ENCODE measurements at regions not wholly inside any gene's neighbourhood (a gene's known extent, or its start where the extent isn't known, plus 50 kb on each side); places are given as distances from the start of the nearest gene placed in this dataset.

DNA sequence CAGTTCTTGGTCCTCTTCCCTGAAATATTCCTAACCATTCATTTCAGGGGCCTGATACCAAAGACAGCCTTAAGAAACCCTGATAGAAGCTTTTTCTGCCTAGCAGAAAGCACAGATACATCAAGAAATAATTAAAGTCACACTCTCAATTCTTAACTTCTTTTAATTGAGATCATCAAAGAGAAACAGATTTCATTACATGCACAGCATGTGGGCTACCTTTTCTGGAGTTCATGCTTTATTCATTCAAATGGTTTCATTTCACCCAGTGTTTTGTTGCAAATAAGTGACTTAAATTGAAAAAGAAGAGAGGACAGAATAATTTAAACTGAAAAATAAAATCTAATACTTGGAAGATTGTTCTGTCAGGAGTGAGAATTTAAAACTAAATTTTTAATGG lies 192.6 kb upstream of the GGTLC1 start:
- Histone ChIP-seq H3K4me3 (ENCODE audit: insufficient read depth, low read depth, low read length, poor library complexity, severe bottlenecking) (no peak overlapping the region), H3K27me3 (replicated peaks; ENCODE audit: control insufficient read depth, insufficient read depth, low read length, poor library complexity, severe bottlenecking) (no peaks in the 10 kb centered on the region), H3K27ac (ENCODE audit: insufficient read depth, low read length, poor library complexity, severe bottlenecking) (no peak overlapping the region), H3K9me3 (ENCODE audit: control insufficient read depth, low read length) (no peaks in the 10 kb centered on the region), H3K4me1 (ENCODE audit: control insufficient read depth, insufficient read depth, low read length, poor library complexity, severe bottlenecking) (no peaks in the 10 kb centered on the region), H3K36me3 (ENCODE audit: control insufficient read depth, insufficient read depth, low read length) (no peaks in the 10 kb centered on the region)
- no peak for DNase-seq

DNA sequence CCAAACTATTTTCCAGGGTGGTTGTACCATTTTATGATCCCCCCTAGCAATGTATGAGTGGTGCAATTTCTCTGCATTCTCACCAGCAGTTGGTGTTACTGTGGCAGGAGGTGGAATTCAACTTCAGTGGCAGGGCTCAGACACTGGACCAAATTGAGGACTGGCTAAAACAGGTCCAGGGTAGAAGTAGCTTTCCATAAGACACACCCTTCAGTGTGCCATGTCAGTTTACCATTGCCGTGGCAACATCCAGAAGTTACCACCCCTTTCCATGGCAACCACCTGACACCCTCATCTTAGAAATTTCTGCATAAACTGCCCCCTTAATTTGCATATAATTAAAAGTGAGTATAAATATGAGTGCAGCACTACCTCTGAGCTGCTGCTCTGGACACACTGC lies 180.7 kb upstream of the GGTLC1 start:
- Histone ChIP-seq H3K4me1 (ENCODE audit: control insufficient read depth, insufficient read depth, low read length, poor library complexity, severe bottlenecking) (no peaks in the 10 kb centered on the region), H3K27ac (ENCODE audit: insufficient read depth, low read length, poor library complexity, severe bottlenecking) (no peak overlapping the region), H3K27me3 (replicated peaks; ENCODE audit: control insufficient read depth, insufficient read depth, low read length, poor library complexity, severe bottlenecking) (no peaks in the 10 kb centered on the region), H3K4me3 (ENCODE audit: insufficient read depth, low read depth, low read length, poor library complexity, severe bottlenecking) (no peak overlapping the region), H3K9me3 (ENCODE audit: control insufficient read depth, low read length) (no peaks in the 10 kb centered on the region), H3K36me3 (ENCODE audit: control insufficient read depth, insufficient read depth, low read length) (no peaks in the 10 kb centered on the region)
- DNase-seq: no peak

DNA sequence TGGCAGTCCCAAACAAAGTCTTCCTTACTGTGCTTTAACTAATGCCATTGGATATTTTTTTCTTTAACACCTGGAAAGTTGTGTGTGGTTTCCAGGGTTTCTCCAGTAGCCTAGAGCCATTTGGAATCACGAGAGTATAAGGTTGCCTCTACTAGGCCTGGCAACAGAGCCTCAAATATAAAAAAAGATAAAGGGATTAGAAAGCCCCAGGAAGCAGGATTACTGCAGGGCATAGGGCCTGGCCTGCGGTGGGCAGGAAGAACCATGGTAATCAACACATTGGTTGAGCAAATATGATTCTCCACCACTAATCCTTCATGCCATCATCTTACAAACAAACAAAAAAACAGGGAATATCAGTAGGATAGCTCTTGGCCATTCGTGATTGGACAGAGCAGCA lies 177.8 kb upstream of the GGTLC1 start:
- no peak for DNase-seq
- no peaks in the 10 kb centered on the region for H3K9me3 ChIP-seq (ENCODE audit: control insufficient read depth, low read length)
- no peaks in the 10 kb centered on the region for H3K27me3 ChIP-seq (replicated peaks; ENCODE audit: control insufficient read depth, insufficient read depth, low read length, poor library complexity, severe bottlenecking)
- H3K36me3 ChIP-seq (ENCODE audit: control insufficient read depth, insufficient read depth, low read length): no peaks in the 10 kb centered on the region
- H3K4me3 ChIP-seq (ENCODE audit: insufficient read depth, low read depth, low read length, poor library complexity, severe bottlenecking): no peak overlapping the region
- H3K4me1 ChIP-seq (ENCODE audit: control insufficient read depth, insufficient read depth, low read length, poor library complexity, severe bottlenecking): no peaks in the 10 kb centered on the region
- H3K27ac ChIP-seq (ENCODE audit: insufficient read depth, low read length, poor library complexity, severe bottlenecking): no peak overlapping the region

DNA sequence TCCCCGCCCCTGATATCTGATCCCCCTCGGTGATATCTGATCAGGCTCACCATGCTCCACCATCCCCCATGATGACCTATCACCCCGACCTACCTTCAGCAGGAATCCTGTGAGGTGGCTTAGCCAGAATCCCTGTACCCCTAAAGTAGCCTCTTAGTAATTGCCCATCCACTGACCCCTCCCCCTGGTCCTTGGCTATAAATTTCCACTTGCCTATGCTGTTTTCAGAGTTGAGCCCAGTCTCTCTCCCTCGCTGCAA lies 177.5 kb upstream of the GGTLC1 start:
- H3K36me3 ChIP-seq (ENCODE audit: control insufficient read depth, insufficient read depth, low read length): no peaks in the 10 kb centered on the region
- no peaks in the 10 kb centered on the region for H3K4me1 ChIP-seq (ENCODE audit: control insufficient read depth, insufficient read depth, low read length, poor library complexity, severe bottlenecking)
- no peak for DNase-seq
- H3K9me3 ChIP-seq (ENCODE audit: control insufficient read depth, low read length): no peaks in the 10 kb centered on the region
- no peak overlapping the region for H3K27ac ChIP-seq (ENCODE audit: insufficient read depth, low read length, poor library complexity, severe bottlenecking)
- H3K27me3 ChIP-seq (replicated peaks; ENCODE audit: control insufficient read depth, insufficient read depth, low read length, poor library complexity, severe bottlenecking): no peaks in the 10 kb centered on the region
- H3K4me3 ChIP-seq (ENCODE audit: insufficient read depth, low read depth, low read length, poor library complexity, severe bottlenecking): no peak overlapping the region

DNA sequence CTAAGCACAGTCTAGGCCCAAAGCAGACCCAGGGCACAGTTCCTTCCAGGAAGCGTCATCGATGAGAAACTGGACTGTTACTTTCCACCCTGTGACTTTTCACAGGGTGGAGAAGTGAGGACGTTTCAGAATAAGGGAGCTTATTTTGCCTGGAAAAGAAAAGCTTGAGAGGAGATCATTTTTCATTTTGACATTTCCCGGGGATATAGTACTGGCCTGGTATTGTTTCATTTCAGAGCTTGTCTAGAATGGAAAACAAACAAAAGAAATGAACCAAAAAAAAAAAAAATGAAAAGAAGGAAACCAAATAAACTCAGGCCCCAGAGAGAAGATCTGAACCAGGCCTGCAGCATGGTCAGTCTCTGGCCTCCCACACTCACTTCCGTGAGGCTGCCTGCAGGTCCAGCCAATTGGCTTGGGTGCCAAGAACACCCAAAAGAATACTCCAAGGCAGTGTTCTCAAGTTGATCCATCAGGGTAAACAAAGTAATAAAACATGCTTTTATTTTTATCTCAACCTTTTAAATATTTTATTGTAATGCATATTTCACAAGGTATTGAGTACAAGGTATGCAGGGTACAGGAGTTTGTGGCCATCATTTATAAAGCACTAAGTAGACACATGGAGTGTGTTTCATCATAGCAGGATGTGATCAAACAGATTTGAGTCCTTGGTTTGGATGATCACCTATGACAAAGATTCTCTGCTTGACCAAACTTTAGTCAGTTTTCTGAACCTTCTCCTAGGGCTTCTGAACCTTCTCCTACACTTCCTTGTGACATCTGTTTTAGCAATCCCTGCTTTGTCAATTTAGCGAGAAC lies 176.9 kb upstream of the GGTLC1 start:
- H3K36me3 ChIP-seq (ENCODE audit: control insufficient read depth, insufficient read depth, low read length): no peaks in the 10 kb centered on the region
- H3K27me3 ChIP-seq (replicated peaks; ENCODE audit: control insufficient read depth, insufficient read depth, low read length, poor library complexity, severe bottlenecking): no peaks in the 10 kb centered on the region
- DNase-seq: no peak
- H3K4me1 ChIP-seq (ENCODE audit: control insufficient read depth, insufficient read depth, low read length, poor library complexity, severe bottlenecking): no peaks in the 10 kb centered on the region
- no peak overlapping the region for H3K4me3 ChIP-seq (ENCODE audit: insufficient read depth, low read depth, low read length, poor library complexity, severe bottlenecking)
- H3K27ac ChIP-seq (ENCODE audit: insufficient read depth, low read length, poor library complexity, severe bottlenecking): no peak overlapping the region
- no peaks in the 10 kb centered on the region for H3K9me3 ChIP-seq (ENCODE audit: control insufficient read depth, low read length)

DNA sequence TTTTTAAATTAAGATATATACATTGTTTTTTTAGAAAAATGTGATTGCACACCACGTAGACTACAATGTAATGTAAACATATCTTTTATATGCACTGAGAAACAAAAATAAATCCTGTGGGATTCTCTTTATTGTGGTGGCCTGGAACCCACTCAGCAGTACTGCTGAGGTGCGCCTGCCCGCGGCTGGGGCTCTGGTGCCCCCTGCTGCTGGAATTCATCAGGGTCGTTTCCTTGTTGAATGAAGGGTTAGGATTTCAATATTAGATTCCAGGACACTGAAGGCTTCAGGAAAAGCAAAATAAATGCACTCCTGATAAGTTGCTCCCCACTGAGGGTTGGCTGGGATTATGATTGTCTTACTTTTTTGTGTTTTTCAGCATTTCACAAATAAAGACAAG lies 175.8 kb upstream of the GGTLC1 start:
- H3K27me3 ChIP-seq (replicated peaks; ENCODE audit: control insufficient read depth, insufficient read depth, low read length, poor library complexity, severe bottlenecking): no peaks in the 10 kb centered on the region
- no peak for DNase-seq
- H3K36me3 ChIP-seq (ENCODE audit: control insufficient read depth, insufficient read depth, low read length): no peaks in the 10 kb centered on the region
- no peak overlapping the region for H3K27ac ChIP-seq (ENCODE audit: insufficient read depth, low read length, poor library complexity, severe bottlenecking)
- no peaks in the 10 kb centered on the region for H3K9me3 ChIP-seq (ENCODE audit: control insufficient read depth, low read length)
- no peak overlapping the region for H3K4me3 ChIP-seq (ENCODE audit: insufficient read depth, low read depth, low read length, poor library complexity, severe bottlenecking)
- no peaks in the 10 kb centered on the region for H3K4me1 ChIP-seq (ENCODE audit: control insufficient read depth, insufficient read depth, low read length, poor library complexity, severe bottlenecking)

DNA sequence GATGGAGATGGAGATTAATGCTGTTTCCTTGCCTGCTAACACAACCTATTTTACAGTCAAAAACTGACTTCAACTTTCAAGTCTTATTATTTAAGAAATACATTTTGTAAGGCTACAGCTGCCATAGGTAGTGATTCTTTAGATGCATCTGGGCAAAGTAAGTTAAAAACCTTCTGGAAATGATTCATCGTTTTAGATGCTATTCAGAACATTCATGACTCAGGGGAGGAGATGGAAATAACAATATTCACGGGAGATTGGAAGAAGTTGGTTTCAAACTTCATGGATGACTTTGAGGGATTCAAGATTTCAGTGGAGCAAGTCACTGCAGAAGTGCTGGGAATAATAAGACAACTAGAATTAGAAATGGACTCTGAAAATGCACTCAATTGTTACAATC lies 174.9 kb upstream of the GGTLC1 start:
- DNase-seq: no peak
- no peaks in the 10 kb centered on the region for H3K9me3 ChIP-seq (ENCODE audit: control insufficient read depth, low read length)
- H3K4me1 ChIP-seq (ENCODE audit: control insufficient read depth, insufficient read depth, low read length, poor library complexity, severe bottlenecking): no peaks in the 10 kb centered on the region
- no peaks in the 10 kb centered on the region for H3K27me3 ChIP-seq (replicated peaks; ENCODE audit: control insufficient read depth, insufficient read depth, low read length, poor library complexity, severe bottlenecking)
- no peak overlapping the region for H3K27ac ChIP-seq (ENCODE audit: insufficient read depth, low read length, poor library complexity, severe bottlenecking)
- H3K4me3 ChIP-seq (ENCODE audit: insufficient read depth, low read depth, low read length, poor library complexity, severe bottlenecking): no peak overlapping the region
- H3K36me3 ChIP-seq (ENCODE audit: control insufficient read depth, insufficient read depth, low read length): no peaks in the 10 kb centered on the region

DNA sequence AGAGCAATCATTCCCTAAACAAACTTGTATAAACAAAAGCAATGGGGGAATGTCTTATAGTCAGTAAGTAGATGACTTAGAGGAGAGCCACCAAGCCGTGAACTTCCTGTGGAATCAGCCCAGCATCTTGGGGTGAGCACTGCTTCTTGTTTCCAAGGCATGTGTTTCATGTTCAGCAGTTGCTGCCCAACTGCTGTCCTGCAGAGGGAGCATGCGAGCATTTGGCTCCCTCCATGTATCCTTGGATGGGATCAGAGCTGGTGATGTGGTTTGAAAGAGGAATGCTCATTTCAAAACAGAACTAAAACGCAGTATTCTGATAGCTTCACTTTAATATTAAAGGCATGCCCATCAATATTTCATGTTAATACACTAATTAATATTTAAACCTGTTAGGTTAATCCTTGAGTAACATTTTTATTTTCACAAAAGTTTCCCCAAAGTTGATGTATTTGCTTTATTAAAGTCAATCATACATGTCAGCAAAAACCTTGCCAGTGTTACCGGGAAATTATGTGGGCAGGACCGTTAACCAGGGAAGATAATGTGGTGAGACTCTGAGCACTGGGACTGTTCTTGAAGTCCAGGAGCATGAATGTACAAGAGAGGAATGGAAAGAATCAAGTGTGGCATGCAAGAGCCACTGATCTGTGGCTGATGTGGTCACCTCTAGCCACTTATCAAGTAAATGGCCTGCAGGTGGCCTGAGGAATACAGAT lies 172.1 kb upstream of the GGTLC1 start:
- Histone ChIP-seq H3K36me3 (ENCODE audit: control insufficient read depth, insufficient read depth, low read length) (no peaks in the 10 kb centered on the region), H3K27me3 (replicated peaks; ENCODE audit: control insufficient read depth, insufficient read depth, low read length, poor library complexity, severe bottlenecking) (no peaks in the 10 kb centered on the region), H3K4me3 (ENCODE audit: insufficient read depth, low read depth, low read length, poor library complexity, severe bottlenecking) (no peak overlapping the region), H3K27ac (ENCODE audit: insufficient read depth, low read length, poor library complexity, severe bottlenecking) (no peak overlapping the region), H3K4me1 (ENCODE audit: control insufficient read depth, insufficient read depth, low read length, poor library complexity, severe bottlenecking) (no peaks in the 10 kb centered on the region), H3K9me3 (ENCODE audit: control insufficient read depth, low read length) (no peaks in the 10 kb centered on the region)
- no peak for DNase-seq

DNA sequence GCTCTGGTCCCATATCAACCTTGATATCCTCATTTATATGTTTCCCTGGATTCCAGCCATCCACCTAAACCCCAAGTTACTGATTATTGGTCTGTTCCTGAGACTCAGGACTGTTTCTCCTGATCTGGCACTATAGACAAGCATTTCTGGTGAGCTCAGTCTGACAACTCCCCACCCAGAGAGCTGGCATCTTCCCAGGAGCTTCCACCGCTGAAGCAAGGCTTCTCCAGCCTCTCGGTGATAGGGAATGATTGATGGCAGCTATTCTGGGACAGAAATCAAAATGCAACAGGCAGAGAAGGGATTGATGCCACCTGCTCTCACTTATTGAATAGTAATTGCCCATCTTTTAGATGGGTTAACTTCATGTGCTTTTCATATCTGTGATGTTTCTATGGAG lies 169.7 kb upstream of the GGTLC1 start:
- H3K27me3 ChIP-seq (replicated peaks; ENCODE audit: control insufficient read depth, insufficient read depth, low read length, poor library complexity, severe bottlenecking): no peaks in the 10 kb centered on the region
- DNase-seq: no peak
- no peak overlapping the region for H3K27ac ChIP-seq (ENCODE audit: insufficient read depth, low read length, poor library complexity, severe bottlenecking)
- H3K4me1 ChIP-seq (ENCODE audit: control insufficient read depth, insufficient read depth, low read length, poor library complexity, severe bottlenecking): no peaks in the 10 kb centered on the region
- no peaks in the 10 kb centered on the region for H3K36me3 ChIP-seq (ENCODE audit: control insufficient read depth, insufficient read depth, low read length)
- no peaks in the 10 kb centered on the region for H3K9me3 ChIP-seq (ENCODE audit: control insufficient read depth, low read length)
- no peak overlapping the region for H3K4me3 ChIP-seq (ENCODE audit: insufficient read depth, low read depth, low read length, poor library complexity, severe bottlenecking)

DNA sequence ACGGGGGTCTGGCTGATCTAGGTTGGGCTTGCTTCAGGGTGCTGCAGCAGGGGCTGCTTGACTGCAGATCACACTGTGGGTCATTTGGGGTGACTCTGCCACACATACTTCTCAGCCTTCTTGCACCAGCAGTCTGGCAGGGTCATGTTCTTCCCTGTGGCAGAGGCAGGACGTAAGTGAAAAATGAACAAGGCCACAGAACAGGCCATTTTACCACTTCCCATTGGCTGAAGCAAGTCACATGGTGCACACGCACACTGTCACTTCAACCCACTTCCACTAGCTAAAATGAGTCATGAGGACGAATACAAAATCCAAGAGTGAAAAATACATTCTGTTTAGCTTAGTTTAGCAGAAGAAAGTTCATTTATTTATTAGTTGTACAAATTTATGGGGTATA lies 168.6 kb upstream of the GGTLC1 start:
- no peaks in the 10 kb centered on the region for H3K9me3 ChIP-seq (ENCODE audit: control insufficient read depth, low read length)
- DNase-seq: no peak

More for the DNA sequence above, 168.6 kb upstream of the GGTLC1 start:
- no peaks in the 10 kb centered on the region for H3K4me1 ChIP-seq (ENCODE audit: control insufficient read depth, insufficient read depth, low read length, poor library complexity, severe bottlenecking)
- H3K4me3 ChIP-seq (ENCODE audit: insufficient read depth, low read depth, low read length, poor library complexity, severe bottlenecking): no peak overlapping the region
- no peaks in the 10 kb centered on the region for H3K27me3 ChIP-seq (replicated peaks; ENCODE audit: control insufficient read depth, insufficient read depth, low read length, poor library complexity, severe bottlenecking)
- no peak overlapping the region for H3K27ac ChIP-seq (ENCODE audit: insufficient read depth, low read length, poor library complexity, severe bottlenecking)
- H3K36me3 ChIP-seq (ENCODE audit: control insufficient read depth, insufficient read depth, low read length): no peaks in the 10 kb centered on the region
